Putamen (tissue), 1 donor: ENCODE measurements at regions not wholly inside any gene's neighbourhood (a gene's known extent, or its start where the extent isn't known, plus 50 kb on each side); places are given as distances from the start of the nearest gene placed in this dataset.
"Not testable (repeated sequence)": the region's sequence is repeated elsewhere in the genome, so short reads cannot be mapped to it uniquely, and the experiment has no call there.

Source experiments
- DNase-seq: peaks from one replicate; pipeline ENCODE4 v3.0.0-alpha.2; 2016; ENCODE audit warnings: low spot score

DNA sequence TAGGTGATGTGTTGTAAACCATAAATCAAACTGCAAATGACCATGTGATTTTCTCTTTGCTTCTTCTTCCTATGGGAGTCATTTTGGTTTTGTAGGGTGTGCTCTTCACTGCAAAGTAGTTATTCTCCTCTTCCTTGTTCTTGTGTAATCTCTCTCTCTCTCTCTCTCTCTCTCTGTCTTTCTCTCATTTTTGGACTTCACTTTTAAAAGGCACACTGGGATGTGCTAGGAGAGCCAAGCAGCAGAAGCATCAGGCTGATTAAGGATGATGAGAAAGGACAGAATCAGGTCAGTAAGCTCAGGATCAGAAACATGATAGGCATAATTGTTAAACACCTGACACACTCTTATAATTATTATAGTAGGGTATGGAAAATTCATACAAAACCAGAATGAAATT lies 505.3 kb upstream of the ZNF608 start:
- no peak for DNase-seq

DNA sequence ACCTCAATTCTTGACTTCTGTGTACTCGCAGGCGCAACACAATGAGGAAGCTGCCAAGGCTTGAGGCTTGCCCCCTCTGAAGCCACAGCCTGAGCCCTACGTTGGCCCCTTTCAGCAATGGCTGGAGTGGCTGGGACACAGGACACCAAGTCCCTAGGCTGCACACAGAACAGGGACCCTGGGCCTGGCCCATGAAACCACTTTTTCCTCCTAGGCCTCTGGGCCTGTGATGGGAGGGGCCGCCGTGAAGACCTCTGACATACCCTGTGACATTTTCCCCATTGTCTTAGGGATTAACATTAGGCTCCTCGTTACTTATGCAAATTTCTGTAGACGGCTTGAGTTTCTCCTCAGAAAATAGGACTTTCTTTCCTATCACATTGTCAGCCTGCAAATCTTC lies 507.2 kb upstream of the ZNF608 start:
- not testable (repeated sequence) for DNase-seq

DNA sequence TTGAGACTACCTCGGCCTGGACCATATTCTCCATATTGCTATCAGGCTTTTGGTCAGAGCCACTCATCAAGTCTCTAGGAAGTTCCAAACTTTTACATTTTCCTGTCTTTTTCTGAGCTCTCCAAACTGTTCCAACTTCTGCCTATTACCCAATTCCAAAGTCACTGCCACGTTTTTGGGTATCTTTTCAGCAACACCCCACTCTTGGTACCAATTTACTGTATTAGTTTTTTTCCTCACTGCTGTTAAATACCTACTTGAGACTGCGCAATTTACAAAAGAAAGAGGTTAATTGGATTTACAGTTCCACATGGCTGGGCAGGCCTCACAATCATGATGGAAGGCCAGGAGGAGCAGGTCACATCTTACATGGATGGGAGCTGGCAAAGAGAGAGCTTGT lies 507.8 kb upstream of the ZNF608 start:
- no peak for DNase-seq

DNA sequence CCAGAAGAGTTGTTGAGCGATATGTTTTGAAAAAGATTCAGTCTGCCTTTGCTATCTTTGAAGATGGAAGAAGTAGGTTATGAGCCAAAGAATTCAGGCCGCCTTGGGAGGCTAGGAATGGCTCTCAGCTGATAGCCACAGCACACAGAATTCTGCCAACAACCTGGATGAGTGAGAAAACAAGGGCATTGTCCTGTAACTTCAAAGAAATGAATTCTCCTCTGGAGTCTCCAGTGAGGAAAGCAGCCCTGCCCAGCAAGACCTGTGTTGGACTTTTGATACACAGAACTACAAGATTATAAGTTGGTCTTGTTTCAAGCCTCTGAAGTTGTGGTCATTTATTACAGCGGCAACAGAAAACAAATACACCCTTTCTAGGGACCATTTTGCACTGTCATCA lies 509.9 kb upstream of the ZNF608 start:
- DNase-seq, result no peak

DNA sequence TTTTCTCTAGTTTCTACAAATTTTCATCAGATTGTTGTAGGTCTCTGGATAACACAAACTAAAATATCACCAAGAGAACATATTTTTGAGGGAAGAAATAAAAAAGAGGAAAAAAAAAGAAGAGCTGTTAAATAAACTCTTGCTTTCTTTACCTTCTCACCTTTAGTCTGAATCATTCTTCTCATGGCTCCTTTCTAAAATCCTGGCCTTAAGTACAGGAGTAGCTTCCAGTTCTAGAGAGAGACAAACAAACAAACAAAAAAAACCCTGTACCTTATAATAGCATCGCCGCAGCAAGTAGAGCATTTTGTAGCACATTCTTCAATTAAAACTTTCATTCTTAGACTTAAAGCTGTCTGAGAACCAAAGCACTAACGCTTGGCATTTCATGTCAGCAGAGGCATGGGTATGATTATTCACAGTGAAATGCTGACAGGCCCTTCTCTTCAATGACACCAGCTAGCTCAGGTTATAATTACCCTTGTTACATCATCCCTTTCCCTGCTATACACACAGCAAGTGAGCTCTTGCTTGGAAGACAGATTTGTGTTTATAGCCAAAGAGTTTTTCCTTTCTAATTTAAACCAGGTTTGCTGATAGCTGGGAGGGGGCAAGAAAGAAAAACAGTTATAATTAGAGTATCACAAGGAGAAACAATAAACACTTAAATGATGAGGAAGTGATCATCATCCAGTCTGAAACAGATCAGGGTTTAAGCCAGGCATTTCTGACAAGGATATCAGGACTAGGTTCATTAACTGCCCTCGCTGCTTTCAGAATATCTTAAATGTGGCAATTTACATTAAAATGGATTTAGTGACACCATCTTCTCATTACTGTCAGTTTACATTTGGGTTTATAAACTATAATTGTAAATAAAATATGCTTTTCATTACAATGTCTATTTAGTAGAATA lies 510.9 kb upstream of the ZNF608 start:
- peak; percentile 10 for DNase-seq

DNA sequence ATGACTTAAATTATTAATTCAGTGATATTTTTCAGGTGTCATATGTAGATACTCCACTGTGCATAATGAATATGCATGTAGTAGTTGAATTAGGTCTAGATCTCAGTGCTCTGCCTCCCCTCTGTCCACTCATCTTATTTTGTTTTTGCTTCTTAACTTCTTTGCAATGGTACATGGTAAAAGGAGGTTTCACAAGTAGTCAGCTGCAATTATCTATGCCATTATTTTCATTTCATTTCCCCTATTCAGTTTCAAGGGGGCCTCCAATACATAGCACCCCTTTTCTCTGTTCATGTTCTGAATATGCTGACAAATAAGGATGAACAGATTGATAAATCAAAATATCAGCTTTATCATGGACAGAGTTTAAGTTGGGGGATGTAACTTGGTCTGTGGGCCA lies 511.6 kb upstream of the ZNF608 start:
- DNase-seq, result no peak

DNA sequence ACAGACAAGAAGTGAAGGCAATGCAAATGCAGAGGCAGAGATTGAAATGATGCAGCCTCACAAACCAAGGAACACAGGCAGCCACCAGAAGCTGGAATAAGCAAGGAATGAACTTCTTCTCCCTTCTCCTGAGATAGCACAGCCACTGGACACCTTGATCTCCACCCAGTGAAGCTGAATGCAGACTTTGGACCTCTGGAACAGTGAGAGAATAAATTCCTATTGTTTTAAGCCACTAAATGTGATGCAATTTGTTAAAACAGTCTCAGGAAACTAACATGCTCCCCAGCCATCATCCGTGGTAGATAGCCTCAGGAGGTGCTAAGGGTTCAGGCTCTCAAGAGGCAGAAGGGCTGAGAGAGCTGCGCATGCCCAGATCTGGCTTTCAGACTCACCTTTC lies 512.2 kb upstream of the ZNF608 start:
- no peak for DNase-seq

DNA sequence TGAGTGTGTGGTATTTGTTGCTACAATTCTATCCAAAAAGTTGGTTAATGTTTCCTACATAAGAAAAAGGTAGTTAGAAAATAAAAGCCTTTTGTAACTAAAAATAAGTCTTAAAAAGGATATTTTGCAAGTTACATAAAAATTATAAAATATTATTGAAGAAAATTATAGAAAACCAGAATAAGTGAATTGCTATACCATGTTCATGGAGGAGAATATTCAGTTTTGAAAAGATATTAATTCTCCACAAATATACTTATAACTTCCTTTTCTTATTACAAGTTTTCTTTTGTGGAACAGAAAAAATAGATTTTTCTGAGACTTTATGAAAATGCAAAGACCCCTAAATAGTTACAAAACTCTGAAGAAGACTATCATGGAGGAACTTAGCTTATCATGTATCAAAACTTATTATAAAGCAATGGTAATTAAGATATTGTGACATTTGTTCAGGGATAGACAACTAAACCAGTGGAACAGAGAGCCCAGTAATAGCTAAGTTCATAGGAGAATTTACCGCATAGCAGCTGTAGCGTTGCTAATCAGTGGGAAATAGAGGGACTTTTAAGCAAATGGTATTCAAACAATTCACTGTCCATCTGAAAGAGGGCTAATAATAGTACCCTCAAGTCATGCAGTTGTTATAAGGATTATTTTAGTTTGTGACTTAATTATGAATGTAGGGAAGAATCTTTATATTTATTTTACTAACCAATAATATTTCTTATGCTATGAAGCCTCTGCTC lies 515.2 kb upstream of the ZNF608 start:
- no peak for DNase-seq

DNA sequence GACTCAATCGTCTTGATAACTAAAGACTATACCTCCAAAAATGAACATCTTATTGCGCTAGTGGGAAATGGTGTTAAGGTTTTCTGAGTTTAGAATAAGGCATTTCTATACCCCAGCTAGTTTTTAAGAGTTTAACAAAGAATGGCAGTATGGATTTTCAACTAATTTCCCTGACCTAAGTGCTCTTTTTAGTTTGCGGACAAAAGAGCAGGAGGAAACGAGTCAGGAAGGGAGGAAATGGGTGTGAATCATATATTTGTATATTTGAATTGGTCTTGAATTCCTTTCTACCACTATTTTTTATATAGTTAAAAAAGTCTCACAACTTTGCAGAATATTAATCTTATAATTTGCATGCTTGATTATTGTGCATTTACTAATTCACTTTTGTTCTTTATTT lies 516.3 kb upstream of the ZNF608 start:
- DNase-seq, result no peak

DNA sequence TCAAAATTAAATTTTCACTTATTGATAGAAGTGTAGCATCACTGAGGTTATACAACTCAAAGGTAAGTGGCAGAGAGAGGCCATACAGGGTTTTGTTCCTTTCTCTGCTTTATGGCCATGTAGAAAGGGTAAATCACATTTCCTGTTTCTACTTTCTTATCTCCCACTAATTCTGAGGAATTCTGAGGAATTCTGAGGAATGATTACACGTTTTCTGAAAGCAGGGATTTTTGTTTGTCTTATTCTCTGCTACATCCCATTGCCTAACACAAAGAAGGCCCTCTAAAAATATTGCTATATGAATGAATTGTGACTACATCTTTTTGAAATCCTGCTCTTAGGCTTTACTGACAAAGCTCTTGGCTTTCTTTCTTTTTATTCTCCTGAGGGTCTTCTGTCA lies 516.9 kb upstream of the ZNF608 start:
- DNase-seq, result no peak

DNA sequence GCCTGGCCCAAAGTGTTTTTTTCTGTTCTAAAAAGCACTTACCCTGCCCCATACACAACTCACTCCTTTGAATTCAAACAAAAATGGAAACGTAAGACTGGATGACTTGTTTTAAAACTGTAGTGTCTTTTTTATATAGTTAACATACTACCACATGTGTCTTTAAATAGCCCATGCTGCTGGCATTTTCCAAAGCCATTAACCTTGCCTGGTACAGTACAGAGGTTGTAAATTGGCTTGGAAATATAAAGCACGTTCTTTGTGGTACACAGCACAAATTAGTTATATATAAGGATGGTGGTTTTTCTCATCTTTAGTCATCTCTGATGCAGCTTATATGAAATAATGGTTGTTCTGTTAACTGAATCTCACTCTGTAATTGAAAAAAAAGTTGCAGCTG lies 519.7 kb upstream of the ZNF608 start:
- DNase-seq, result no peak

DNA sequence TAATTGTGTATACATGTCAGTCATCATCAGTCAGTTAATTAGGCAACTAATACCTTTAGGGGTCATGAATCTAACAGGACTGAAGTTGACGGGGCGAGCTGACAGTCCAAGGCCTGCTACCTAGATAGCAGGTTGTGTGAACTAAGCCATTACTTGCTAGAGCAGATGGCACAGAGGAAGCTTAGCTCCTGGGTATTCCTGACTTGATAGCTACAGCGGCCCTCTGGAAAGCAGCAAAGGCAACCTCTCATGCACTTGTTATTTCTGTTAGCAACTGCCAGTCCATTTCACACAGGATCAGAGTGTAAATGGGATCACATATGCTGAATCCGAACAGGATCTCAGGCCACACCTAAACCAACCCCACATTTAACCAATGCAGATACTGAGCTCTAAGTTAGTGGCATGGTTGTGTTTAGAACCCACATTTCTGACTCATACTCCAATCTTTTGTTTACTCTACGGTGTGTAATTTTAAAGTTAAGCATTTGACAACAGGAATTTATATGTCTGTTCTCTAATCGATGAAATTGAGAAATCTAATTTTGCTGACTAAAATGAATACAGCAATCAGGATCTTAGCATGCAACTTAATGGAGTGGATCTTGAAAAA lies 521.3 kb upstream of the ZNF608 start:
- no peak for DNase-seq

DNA sequence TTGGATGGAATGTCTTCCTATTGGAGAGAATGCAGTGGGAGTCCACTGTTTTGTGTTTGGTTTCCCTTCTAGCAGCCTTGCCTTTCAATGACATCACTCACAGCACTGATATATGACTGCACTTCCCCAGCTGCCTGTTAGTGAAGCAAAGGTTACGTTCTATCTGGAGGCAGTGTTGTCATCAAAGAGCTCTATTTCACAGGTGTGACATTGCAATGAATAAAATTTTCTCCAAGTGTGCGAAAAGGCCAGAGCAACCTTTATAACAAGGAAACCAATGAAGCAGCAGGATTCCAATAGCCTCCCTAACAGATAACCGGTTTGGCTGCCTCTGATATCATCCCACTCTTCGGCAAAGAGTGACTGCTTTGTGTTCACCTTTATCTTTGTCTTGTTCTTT lies 523.5 kb upstream of the ZNF608 start:
- no peak for DNase-seq

DNA sequence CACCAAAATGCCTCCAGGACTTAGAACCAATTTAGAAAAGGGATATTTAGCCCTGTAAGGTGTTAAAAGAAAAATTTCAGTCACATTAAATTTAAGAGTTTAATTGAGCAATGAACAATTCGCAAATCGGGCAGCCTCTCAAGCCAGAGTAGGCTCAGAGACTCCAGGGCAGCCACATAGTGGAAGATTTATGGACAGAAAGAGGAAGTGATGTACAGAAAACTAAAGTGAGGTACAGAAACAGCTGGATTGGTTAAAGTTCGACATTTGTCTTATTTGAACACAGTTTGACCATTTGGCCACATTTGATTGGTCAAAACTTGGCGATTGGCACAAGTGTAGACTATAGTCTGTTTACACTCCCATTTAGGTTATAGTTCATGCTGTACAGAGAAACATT lies 525.9 kb upstream of the ZNF608 start:
- DNase-seq, result no peak

DNA sequence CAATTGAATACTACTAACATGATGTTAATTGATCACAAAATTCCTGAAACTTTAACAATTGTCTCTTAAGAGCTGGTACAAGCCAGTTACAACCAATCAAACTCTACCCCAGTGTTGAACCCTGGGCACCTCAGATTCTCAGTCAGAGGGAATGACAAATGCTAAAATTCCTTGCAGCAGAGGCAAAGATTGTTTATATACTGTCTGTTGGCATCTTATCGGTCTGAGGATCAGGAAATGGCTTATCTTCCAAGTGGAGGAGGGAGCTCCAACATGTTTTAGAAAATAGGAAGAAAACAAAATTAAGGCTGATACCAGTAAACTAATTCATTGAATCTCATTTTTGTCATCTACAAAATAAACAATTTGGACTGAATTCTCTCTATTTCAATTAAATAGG lies 527.8 kb upstream of the ZNF608 start:
- DNase-seq, result no peak

DNA sequence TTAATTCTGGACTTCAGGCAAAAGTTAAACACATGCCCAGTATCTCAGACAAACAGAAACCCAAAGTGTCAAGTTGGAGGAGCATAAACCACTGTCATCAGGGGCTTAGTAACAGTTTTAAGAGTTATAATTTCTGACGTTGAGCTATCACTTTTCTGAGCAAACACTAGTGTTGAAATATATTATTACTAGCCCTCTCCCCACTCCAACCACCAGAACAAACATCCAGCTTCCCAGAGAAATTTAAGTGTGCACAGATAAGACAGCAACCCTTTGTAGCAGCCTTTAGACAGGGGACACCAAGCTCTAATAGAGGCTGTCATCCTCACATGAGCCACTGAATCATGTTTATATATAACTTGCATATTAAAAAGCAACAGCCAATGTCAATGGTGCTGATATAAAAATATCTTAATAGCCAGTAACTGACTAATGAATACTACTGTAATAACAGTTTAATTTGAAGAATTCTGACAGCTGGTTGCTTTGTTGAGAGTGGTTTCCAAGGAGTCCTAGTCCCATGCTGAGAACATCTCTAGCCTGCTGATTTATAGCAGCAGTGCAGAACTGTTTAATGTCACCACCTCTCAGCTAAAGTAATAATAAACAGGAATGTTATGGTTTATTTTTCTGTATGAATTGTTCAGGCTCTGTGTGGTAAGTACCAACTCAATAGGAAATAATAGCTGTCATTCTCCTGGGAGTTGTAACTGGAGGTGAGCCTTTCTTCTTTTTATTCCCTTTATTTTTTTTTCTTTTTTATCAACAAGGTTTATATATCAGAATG lies 528.7 kb upstream of the ZNF608 start:
- no peak for DNase-seq

DNA sequence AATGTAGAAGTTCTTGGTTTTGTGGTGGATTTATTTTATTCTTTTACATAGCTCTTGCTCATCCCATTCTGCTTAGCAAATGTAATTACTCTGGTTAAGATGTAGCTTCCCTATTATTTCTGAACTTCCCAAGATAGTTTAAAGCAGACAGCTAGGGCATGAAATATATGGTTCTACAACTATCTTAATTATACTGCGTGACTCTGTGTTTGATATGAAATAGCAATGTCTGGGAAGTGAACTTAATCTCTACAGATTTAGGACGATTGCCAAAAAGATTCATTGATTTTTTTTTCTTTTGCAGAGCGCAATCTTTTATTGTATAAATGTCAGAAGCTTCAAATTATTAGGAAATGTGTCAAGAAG lies 529.3 kb upstream of the ZNF608 start:
- no peak for DNase-seq

DNA sequence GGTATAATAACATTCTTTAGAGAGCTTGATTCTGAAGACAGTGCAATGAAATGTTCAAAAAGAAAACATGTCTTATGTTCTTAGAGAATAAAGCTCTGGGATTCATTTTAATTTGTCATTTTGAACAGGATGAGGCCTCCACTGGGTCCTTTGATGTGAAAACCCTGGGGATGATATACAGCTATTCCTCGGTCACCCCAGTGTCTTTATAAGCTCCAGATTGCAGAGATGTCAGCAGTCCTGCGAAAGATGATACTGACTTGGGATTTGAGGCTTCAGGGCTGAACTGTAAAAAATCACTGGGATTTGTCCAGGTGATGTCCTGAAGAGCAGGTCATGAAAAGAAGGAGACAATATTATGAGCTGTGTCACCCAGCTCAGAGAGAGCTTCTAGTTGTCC lies 529.7 kb upstream of the ZNF608 start:
- peak; percentile 14 for DNase-seq

DNA sequence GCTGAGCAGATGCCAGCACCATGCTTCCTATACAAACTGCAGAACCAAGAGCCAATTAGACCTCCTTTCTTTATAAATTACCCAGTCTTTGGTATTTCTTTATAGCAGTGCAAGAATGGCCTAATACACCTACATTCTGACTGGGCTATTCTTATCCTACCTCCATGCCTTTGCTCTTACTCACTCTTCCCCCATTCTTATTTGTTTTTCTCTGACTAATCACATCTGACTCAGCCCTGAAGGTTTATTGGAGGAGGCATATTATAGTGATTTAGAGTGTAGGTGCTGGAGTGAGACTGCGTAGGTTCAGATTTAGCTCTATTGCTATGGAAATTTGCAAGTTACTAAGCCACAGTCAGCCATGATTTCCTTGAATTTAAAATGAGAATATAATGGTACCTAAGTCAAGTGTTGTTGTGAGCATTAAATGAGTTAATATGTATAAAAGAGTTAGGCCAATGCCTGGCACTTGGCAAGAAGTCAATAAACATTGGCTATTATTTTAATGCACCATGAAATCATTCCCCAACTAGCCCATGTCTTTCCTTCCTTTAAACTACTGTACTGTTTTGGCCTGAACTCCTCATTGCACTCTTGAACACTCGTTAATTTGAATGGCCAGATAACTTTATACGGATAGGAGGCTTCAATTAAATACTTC lies 531.2 kb upstream of the ZNF608 start:
- DNase-seq, result peak; percentile 62

DNA sequence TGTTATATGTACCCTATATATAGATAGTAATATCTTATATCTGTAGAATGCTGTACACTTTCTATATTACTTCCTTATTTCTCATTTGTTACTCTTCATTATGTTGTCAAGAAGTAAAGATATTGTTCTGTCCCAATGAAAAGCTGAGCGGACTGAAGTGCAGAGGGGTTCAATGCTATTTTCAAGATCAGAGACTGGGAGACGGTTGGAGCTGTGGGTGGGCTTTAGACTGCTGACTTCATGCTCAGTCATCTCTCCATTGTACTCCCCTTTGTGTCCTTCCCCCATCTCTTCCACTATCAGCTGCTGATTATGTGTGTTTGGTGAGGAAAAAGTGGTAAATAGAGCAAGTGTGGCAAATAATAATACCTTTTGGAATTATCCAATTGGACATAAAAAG lies 532.3 kb upstream of the ZNF608 start:
- DNase-seq, result no peak

DNA sequence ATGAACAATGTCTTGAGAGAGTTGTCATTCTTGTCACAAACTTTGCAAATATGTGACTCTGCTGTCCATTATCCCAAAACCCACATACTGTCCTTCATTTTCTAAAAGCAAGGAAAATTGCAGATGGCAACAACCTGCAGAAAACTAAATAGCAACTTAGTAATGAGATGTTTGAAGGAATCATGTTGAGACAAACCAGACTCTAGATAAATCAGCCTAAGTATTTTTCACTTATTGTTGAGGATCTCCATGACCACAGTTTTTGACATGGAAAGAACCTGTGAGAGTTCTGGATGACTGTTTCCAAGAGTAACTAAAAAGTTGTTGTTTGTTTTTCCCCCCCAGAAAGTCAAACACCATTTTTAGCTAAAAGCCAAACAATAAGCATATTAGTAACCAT lies 535.2 kb upstream of the ZNF608 start:
- no peak for DNase-seq

DNA sequence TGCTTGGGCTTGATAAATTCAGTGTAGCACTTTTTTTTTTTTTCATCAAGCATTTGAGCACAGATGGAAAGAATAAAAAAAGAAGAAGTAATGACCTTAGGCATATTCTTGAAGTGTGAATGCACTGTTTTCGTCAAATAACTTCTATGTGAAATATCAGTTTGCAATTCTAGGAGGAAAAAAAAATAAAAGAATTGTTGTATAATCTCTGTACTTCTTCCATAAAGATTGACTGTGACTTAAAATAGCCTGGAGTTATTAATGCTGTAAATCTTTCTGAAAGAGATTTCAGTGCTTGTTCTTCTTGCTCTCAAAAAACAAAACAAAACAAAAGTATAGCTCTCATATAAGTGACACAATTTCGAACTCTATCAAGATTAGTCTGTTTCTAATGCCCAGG lies 536.9 kb upstream of the ZNF608 start:
- DNase-seq, result no peak
